PC-9 (cell line): ENCODE measurements at regions not wholly inside any gene's neighbourhood (a gene's known extent, or its start where the extent isn't known, plus 50 kb on each side); places are given as distances from the start of the nearest gene placed in this dataset.

ENCODE experiments used
- BruUV-seq: library from RNA; stranded (reverse); fragments of 400-500 nt; replicated peaks from 2 replicates; lab custom pipeline; 2021; lab: Mats Ljungman, UMichigan
- CTCF ChIA-PET: fragments of 300-600 bp; sonication (Branson Sonifier 250); formaldehyde crosslinking; loops from one replicate; lab custom pipeline; 2022; ENCODE audit warnings: antibody characterized with exemption; lab: Charles Lee
- POLR2A ChIA-PET: fragments of 300-600 bp; sonication (Branson Sonifier 250); formaldehyde crosslinking; loops from one replicate; lab custom pipeline; 2022; ENCODE audit warnings: antibody characterized with exemption; ENCODE audit not compliant: unreplicated experiment; lab: Charles Lee
- DNase-seq, 2 experiments: peaks; one replicate each; pipeline versions ENCODE4 v3.0.0 to v3.0.0-alpha.2; 2015 to 2022; ENCODE audit warnings: mixed read lengths in 1 of 2
- H2AFZ ChIP-seq: fragments of 200-600 bp; sonication (generic); 2 replicates; pipeline ENCODE4 v1.8.1; 2017; ENCODE audit warnings: antibody characterized with exemption
- H3F3A ChIP-seq: fragments of 200-600 bp; sonication (generic); 2 replicates; pipeline ENCODE4 v1.8.1; 2017; ENCODE audit warnings: antibody characterized with exemption, mild to moderate bottlenecking, low read depth; ENCODE audit not compliant: insufficient read depth
- H3K27ac ChIP-seq: fragments of 200-600 bp; sonication (generic); 2 replicates; pipeline ENCODE4 v1.6.1; 2016; ENCODE audit warnings: mixed run types
- H3K27me3 ChIP-seq: fragments of 200-600 bp; sonication (generic); 2 replicates; pipeline ENCODE4 v1.6.1; 2016; ENCODE audit warnings: low read depth, mixed run types; ENCODE audit not compliant: insufficient read depth
- H3K36me3 ChIP-seq: fragments of 200-600 bp; sonication (generic); 2 replicates; pipeline ENCODE4 v1.6.1; 2016; ENCODE audit warnings: low read depth, mixed run types
- H3K4me1 ChIP-seq: fragments of 200-600 bp; sonication (generic); replicated peaks from 2 replicates; pipeline ENCODE4 v1.6.1; 2016; ENCODE audit warnings: mixed run types; ENCODE audit not compliant: insufficient read depth
- H3K4me2 ChIP-seq: fragments of 200-600 bp; sonication (generic); 2 replicates; pipeline ENCODE4 v1.6.1; 2017; ENCODE audit warnings: mixed run types
- H3K4me3 ChIP-seq: fragments of 200-600 bp; sonication (generic); 2 replicates; pipeline ENCODE4 v1.6.1; 2016; ENCODE audit warnings: mixed run types
- H3K79me2 ChIP-seq: fragments of 200-600 bp; sonication (generic); 2 replicates; pipeline ENCODE4 v1.6.1; 2017; ENCODE audit warnings: low read depth, mixed run types
- H3K9me2 ChIP-seq: fragments of 200-600 bp; sonication (generic); 2 replicates; pipeline ENCODE4 v1.8.1; 2017; ENCODE audit warnings: mild to moderate bottlenecking; ENCODE audit not compliant: insufficient read depth
- H3K9me3 ChIP-seq: fragments of 200-600 bp; sonication (generic); 2 replicates; pipeline ENCODE4 v1.8.1; 2016; ENCODE audit warnings: low read depth; ENCODE audit not compliant: insufficient read depth
- H4K20me1 ChIP-seq: fragments of 200-600 bp; sonication (generic); 2 replicates; pipeline ENCODE4 v1.8.1; 2017; ENCODE audit not compliant: insufficient read depth
- CTCF ChIP-seq: fragments of 200-600 bp; sonication (generic); conservative IDR thresholded peaks from 2 replicates; pipeline ENCODE4 v1.6.1; 2017; ENCODE audit warnings: mixed run types, antibody characterized with exemption, mild to moderate bottlenecking, moderate library complexity
- EZH2 ChIP-seq: fragments of 200-600 bp; sonication (generic); IDR thresholded peaks from 2 replicates; pipeline ENCODE4 v1.8.0; 2017; ENCODE audit warnings: antibody characterized with exemption, low read depth
- intact Hi-C: fragments of 100-400 bp; cut with micrococcal nuclease; formaldehyde crosslinking; loops from one replicate; pipeline ENCODE4 v1.10.0; 2022; ENCODE audit not compliant: unreplicated experiment

GRCh38 chr7:35465791-35466336 is 212.0 kb upstream of the TBX20 start:
- no peak for DNase-seq
- Histone ChIP-seq H3K4me2 (no peak overlapping the region), H3K4me1 (no peaks in the 10 kb centered on the region), H2AFZ (no peak overlapping the region), H3K9me2 (no peaks in the 10 kb centered on the region), H4K20me1 (no peaks in the 10 kb centered on the region), H3K36me3 (no peaks in the 10 kb centered on the region), H3K9me3 (no peaks in the 10 kb centered on the region), H3K27me3 (no peaks in the 10 kb centered on the region), H3F3A (no peaks in the 10 kb centered on the region), H3K27ac (no peak overlapping the region), H3K79me2 (no peaks in the 10 kb centered on the region), H3K4me3 (no peak overlapping the region)
- intact Hi-C loops: no loop called here
- no TSS peak for BruUV-seq
- TF ChIP-seq CTCF (no peak), EZH2 (no peak)
- CTCF ChIA-PET: no interaction called here
- POLR2A ChIA-PET: no interaction called here

- TF ChIP-seq EZH2: no peak
- TF ChIP-seq CTCF: no peak
- H4K20me1 ChIP-seq: no peaks in the 10 kb centered on the region
- intact Hi-C loops: no loop called here
- H3K9me3 ChIP-seq: 0 out of 2 replicates have a peak, but pooled peaks cover 3% of the 10 kb centered on the region
- DNase-seq: no peak
- no peak overlapping the region for H3K27ac ChIP-seq
- no TSS peak for BruUV-seq
- no peak overlapping the region for H2AFZ ChIP-seq
- no peaks in the 10 kb centered on the region for H3K4me1 ChIP-seq
- H3K4me2 ChIP-seq: no peak overlapping the region
- H3F3A ChIP-seq: no peaks in the 10 kb centered on the region
- H3K9me2 ChIP-seq: no peaks in the 10 kb centered on the region
- ChIA-PET POLR2A (no interaction called here), CTCF (no interaction called here)
- H3K4me3 ChIP-seq: no peak overlapping the region
- no peaks in the 10 kb centered on the region for H3K79me2 ChIP-seq
- H3K27me3 ChIP-seq: no peaks in the 10 kb centered on the region; the same call in 1 of the 2 replicates
- no peaks in the 10 kb centered on the region for H3K36me3 ChIP-seq
These were observed 209.9 kb upstream of the TBX20 start for GRCh38 chr7:35463751-35464150.

GRCh38 chr7:35463176-35463700 is 209.3 kb upstream of the TBX20 start:
- no peaks in the 10 kb centered on the region for H3K79me2 ChIP-seq
- no peaks in the 10 kb centered on the region for H4K20me1 ChIP-seq
- H3F3A ChIP-seq: no peaks in the 10 kb centered on the region
- 0 out of 2 replicates have a peak, but pooled peaks cover 7% of the 10 kb centered on the region for H3K9me3 ChIP-seq
- H3K4me3 ChIP-seq: no peak overlapping the region
- POLR2A ChIA-PET: no interaction called here
- no peaks in the 10 kb centered on the region; the same call in 1 of the 2 replicates for H3K27me3 ChIP-seq
- no peak overlapping the region for H3K27ac ChIP-seq
- TF ChIP-seq EZH2: no peak
- no peak for TF ChIP-seq CTCF
- H3K9me2 ChIP-seq: no peaks in the 10 kb centered on the region
- no peak overlapping the region for H3K4me2 ChIP-seq
- no peaks in the 10 kb centered on the region for H3K36me3 ChIP-seq
- no peak for DNase-seq
- no TSS peak for BruUV-seq
- intact Hi-C loops: no loop called here
- no peak overlapping the region for H2AFZ ChIP-seq
- CTCF ChIA-PET: no interaction called here
- no peaks in the 10 kb centered on the region for H3K4me1 ChIP-seq
